ENCODE measurements at regions not wholly inside any gene's neighbourhood (a gene's known extent, or its start where the extent isn't known, plus 50 kb on each side); places are given as distances from the start of the nearest gene placed in this dataset.

DNA sequence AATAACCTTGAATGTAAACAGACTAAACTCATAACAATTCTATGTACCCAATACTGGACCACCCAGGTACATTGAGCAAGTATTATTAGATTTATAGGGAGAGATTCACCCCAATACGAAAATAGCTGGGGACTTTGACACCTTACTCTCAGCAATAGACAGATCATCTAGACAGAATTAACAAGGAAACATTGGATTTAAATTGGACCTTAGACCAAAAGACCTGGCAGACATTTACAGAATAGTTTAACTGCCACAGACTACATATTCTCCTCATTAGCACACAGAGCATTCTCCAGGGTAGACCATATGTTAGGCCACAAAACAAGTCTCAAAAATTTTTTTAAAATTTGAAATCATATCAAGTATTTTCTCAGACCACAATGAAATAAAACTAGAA lies 397.4 kb downstream of the PIK3R1 start:
- no peak for DNase-seq

DNA sequence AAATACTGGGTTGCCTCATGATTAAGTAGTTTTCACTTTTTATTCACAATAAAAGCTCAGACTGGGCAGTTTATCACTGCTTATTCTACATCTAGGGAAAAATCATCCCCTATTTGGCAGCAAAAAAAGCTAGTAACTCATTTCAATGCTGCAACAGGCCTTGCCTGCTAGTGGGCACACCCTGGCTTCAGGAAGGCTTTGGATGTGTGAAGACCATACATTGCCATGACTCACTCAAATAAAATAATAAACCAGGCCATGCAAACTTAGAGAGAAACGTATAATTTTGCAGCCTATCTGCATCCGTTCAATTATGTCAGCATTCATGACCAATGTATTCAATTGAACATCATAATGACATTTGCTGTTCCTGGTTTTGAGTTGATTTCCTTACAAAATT lies 402.9 kb downstream of the PIK3R1 start:
- no peak for DNase-seq

DNA sequence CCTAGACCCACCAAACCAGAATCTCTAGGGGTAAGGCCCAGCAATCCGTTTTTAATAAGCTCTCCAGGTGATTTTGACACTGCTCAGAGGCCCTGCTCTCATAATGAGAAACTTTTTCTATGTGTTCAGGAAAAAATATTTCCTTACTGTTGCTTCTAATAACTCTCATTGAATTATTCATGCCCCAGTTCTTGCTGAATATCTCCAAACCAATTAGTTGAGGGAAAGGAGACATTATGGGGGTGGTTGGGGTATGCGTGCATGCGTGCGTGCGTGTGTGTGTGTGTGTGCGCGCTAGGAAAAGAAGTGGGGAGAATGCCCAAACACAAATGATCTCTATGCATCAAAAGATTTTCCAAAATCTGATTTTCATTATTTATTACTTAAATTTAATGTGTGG lies 411.4 kb downstream of the PIK3R1 start:
- no peak for DNase-seq

DNA sequence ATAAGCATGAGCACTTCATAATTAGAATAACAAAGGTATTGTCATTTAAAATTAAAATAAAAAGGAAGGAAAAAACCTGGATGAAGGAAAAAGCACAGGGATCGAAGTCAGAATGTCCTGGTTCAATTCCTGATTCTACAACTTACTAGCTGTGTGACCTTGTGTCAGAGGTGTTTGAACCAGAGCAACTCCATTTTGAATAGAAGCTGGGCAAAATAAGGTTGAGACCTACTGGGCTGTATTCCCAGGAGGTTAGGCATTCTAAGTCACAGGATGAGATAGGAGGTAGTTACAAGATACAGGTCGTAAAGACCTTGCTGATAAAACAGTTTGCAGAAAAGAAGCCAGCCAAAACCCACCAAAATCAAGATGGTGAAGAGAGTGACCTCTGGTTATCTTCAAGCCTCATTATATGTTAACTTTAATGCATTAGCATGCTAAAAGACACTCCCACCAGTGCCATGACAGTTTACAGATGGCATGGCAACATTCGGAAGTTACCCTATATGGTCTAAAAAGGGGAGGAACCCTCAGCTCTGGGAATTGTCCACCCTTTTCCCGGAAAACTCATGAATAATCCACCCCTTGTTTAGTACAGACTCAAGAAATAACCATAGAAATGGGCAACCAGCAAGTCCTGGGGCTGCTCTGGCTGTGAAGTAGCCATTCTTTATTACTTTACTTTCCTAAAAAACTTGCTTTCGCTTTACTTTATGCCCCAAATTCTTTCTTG lies 412.7 kb downstream of the PIK3R1 start:
- DNase-seq = no peak

DNA sequence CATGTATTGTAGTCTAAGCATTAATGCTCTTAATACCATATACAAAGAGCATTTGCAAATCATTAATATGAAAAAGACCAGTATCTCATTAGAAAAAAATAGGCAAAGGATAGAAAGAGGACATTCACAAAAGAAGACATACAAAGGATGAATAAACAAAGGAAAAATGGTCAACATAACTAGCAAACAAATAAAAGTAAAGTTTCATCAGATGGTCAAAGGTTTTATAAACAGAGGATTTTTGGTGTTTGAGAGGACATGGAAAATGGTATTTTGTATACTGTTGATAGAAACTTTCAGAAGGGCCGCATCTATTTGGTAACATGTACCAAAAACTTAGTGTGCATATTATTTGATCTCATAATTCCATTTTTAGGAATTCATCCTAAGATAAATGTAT lies 414.8 kb downstream of the PIK3R1 start:
- DNase-seq = no peak

DNA sequence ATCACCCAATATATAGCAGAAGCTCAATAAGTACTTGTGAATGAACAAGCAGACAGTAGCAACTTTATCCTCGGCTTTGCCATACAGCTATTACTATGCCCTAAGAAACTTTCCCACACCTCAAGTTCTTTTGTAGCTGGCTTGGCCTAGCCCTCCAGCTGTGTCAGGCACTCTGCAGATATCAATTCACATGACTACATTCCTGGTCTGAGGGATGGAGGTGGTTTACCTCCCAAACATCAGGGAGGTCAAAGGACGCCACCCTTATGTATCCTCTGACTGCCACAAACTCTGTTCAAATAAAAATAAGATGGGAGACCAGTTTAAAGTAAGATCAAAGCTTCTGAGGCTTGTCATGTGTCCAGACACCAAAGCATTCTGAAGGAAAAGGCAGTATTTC lies 416.3 kb downstream of the PIK3R1 start:
- DNase-seq = no peak

DNA sequence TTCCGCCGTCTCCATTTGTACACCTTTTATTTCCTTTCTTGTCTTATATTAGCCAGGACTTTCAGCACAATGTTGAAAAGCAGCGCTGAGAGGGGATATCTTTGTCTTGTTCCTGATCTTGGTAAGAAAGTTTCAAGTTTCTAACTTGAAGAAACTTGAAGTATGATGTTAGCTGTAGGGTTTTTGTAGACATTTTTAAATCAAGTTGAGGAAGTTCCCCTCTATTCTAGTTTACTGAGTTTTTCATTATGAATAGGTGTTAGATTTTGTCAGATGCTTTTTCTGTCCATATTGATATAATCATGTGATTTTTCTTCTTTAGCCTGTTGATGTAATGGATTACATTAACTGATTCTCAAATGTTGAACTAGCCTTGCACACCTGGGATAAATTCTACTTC lies 425.7 kb downstream of the PIK3R1 start:
- DNase-seq = no peak

DNA sequence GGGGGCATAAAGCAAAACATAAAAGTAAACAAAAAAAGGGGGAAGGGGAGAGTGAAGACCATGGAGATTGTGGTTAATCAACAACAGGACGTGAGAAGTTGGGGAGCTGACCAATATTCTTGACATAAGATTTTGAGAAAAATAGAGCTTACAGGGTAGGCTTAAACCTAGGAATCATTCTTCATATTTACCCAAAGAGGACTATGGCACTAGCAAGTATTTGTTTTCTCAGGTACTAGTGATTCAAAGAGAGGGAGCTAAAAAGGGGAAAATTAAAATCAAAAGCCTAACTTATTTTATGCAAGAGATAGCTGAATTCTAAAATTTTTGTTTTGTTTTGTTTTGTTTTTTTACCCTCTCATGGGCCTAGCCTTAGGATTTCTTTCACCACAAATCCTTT lies 427.5 kb downstream of the PIK3R1 start:
- no peak for DNase-seq

DNA sequence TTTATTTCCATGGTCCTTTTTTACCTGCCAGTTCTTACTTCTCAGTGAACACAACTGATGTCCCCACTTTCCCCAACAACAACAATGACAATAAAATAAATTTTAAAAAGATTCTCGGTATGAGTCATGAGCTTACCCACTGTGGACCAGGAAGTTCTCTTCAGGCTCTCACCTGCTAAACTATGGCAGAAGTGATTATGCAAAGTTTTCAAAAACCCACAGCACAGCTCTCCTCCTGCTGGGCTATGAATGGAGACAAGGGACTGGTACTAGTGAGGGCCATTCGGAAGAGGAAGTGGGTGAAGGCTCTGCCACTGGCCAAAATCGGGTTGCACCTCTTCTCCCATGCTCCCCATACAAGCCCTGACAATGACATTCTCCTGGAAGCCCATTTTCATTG lies 429.4 kb downstream of the PIK3R1 start:
- no peak for DNase-seq

DNA sequence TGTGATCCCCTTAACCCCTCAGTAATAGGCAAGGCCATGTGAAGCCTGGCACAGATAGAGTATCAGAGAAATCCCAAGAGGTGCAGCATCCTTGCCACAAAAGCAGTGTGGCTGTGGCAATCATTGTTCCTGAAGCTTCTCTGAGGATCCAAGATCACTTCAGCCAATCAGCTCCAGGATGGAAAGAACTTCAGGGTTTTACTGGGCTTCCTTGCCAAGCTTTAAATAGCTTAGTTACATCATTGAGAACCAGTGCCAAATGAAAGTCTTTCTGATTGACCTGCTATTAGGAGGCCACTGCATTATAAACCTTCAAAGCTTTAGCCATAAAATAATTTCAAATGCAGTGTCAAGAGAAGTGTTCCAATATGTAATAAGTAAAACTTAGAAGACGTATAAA lies 430.6 kb downstream of the PIK3R1 start:
- DNase-seq = no peak

DNA sequence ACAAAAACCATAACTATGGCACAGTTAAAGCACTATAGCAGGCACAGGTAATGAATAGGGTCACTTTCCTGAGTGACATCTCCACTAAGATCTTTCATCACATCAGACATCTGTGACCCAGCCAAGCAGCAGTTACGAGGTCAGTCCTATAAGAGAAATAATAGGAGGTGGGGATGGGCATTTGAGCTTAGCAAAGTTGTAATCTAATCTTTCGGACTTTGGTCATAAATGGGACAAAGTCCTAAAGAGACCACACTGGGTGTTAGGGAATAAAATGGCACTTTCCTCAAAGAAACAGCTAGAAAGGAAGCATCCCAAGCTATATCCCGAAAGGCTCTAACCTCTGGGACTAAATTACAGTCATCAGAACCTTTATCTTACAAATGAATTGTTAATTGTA lies 432.2 kb downstream of the PIK3R1 start:
- no peak for DNase-seq

DNA sequence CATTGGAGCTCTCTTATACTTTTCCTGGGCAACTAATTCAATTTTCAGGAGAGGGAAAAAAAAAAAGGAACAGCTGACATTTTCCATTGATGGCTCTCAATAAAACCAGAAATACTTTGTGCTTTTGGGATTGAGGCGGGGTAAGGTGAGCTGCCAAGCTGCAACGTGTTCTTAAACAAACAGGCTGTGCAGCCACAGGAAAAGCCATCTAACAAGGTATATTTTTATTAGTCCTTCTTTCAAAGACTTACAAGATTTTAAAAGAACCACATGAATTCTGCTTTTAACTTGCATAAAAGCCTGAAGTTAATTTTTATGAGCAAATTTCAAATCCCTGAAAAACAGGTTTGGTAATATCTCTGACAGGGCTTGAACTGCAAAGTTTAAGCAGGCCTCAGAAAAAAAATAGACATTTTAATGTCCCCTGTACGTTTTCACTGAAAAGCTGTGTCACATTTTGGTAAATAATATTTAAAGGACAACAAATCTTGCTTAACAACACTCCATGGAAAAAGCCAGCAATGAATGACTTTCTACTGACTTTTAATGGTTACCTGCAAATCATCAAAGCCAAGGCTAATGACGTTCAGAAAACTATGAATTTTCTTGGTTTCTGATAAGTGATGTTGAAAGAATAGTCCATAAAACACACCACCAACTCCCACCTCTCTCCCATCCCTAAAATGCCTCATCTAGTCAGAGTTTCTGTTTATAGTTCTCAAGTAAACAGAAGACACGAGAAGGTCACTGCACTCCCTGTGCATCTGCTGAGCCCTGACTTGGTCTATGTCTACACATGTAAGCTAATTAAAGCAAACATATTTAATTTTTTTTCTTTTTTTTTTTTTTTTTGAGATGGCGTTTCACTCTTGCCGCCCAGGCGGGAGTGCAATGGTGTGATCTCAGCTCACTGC lies 433.6 kb downstream of the PIK3R1 start:
- no peak for DNase-seq

DNA sequence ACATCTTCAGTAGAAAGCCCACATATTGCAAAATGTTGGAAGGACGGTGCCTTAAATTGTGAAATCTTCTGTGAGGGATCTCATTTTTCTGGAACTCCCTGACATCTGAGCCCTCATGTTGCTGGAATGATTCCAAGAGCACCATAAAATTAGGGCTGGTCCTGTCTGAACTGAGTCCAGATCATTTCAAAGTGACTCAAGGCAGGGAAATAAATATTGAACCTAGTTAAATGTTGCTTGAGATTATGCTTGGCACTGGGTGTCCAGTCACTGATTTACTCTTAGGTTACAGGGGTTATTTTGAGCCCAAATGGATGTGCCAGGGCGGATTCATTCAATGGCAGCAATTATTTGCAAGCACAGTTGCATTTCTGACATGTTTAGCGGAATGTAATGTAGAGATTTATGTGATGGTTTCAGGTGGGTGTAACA lies 437.0 kb downstream of the PIK3R1 start:
- no peak for DNase-seq

DNA sequence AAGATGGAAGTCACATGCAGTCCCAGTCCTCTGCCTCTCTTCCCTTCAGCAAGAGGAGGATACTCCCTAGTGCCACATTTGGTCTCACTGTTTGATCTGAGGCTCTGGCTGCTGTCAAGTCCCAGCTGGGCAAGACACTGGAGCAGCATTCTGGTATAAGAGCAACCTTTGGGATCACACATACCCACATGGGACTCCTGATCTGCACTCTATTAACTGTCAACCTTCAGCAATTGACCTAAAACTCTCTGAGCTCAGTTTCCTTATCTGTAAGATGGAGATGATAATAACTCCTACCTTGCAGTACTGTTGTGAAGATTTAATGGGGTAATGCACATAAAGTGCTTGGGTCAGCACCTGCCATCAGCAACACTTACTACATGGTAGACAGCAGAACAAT lies 437.9 kb downstream of the PIK3R1 start:
- DNase-seq = no peak

DNA sequence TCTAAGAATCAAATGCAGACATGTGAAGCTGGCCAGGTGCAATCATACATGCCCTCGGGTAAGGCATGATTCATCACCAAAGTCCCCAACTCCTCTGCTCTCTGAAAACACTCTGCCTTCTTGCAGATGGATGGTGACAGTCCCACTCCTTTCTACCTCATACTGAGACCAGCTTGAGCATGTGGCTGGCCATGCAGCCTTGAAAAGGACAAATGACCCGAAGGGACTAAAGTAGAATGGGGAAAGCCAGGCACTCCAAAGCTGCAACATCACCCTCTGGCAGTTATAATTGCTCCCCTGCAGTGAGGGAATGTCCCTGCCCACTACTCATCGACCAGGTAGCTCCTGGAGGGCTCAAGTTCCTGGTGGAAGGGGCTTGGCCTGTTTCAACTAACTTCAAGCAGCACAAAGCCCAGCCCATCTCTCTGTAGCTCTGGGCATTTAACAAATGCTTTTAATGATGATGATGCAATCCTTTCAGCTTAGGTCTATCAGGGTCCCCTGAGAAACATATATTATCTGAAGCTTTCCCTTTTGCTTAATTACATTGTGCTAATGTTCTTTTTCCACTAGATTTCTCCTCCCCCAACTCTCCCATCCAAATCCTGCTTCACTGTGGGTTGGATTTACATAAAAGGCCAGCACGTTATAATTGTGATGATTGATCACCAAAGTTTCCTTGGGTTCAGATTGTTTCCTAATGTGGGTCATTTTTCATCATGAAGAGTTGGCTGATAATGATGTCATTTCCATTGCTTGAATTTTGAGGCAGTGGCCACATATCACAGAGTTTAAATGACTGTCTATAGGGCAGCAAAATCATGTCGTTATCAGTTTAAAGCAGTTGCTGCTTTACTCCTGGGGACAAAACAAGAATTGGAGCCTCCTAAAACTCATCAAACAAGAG lies 436.5 kb upstream of the SLC30A5 start:
- DNase-seq = no peak

DNA sequence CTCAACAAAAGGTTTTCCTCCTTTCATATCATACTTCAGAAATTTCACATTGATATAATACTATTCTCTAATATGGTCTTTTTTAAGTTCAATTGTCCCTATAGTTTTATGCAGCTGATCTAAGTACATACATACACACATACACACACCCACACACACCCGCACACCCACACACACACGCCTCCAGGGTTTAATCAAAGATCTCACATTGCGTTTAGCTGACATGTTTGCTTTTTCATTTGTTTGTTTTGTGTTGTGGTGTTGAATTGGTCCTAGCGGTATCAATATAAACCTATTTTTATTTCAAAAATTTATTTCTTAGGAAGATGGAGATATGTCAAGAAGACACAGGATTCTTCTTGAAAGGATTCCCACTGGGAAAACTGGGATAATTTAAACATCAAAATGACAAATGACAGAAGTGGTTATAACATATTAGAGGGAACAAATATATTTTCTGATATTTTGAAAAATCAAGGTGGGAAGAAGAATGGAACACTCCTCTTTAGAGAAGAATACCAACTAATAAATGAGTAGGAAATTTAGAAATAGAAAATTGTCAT lies 434.9 kb upstream of the SLC30A5 start:
- no peak for DNase-seq

DNA sequence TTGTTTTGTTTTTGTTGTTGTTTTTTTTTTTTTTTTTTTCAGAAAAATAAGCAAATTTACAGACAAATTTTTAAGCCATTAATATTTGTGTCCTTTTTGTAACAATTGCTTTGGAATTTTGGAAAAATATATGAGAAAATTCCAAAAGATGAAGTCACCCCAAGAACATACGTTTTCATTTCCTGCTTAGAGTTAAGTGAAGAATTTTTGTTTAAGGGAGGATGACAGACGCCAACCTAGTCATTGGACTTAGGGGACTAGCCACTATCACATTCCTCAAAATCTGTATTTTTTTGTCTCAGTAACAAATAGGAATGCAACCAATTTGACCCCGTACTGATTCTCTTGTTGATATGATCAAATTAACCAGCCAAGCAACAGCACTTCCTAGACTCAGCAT lies 433.9 kb upstream of the SLC30A5 start:
- no peak for DNase-seq

DNA sequence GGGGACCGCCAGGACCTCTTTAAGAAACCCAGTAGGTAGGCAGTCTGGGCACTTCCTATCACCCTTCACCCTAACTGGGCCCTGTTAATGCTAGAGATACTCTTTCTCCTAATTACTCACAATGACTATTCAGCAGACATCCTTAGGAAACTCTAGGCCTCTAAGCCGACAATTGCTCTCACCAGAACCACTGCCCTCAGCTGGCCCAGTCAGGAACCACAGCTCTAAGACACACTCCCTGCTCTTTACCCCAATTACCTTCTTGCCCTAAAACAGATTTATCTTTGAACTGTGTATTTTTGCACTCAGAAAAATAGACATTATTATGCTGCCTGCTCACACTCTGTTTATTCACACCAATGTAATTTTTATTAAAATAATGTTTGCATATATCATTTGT lies 432.6 kb upstream of the SLC30A5 start:
- DNase-seq = no peak

DNA sequence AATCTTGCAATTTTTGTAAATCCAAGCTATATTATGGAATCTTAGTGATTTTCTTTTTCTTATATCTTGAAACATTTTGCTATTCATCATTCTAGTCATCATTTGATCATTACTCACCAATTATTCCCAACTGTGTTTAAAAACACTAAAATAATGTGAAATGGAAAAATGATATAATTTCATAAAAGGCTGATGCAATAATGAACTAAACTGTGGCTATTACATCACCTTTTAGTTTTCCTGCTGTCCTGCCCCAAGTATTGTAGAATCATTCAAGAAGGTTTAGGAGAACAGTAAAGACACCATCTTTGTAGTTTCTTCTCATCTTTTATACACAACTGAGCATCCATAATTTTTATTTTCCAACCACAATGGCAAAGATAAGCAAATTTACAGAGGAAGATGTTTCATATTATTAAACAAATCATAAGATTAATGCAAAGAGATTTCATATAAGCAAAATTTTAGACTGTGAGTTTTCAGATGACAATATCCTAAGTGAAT lies 431.0 kb upstream of the SLC30A5 start:
- DNase-seq = no peak

DNA sequence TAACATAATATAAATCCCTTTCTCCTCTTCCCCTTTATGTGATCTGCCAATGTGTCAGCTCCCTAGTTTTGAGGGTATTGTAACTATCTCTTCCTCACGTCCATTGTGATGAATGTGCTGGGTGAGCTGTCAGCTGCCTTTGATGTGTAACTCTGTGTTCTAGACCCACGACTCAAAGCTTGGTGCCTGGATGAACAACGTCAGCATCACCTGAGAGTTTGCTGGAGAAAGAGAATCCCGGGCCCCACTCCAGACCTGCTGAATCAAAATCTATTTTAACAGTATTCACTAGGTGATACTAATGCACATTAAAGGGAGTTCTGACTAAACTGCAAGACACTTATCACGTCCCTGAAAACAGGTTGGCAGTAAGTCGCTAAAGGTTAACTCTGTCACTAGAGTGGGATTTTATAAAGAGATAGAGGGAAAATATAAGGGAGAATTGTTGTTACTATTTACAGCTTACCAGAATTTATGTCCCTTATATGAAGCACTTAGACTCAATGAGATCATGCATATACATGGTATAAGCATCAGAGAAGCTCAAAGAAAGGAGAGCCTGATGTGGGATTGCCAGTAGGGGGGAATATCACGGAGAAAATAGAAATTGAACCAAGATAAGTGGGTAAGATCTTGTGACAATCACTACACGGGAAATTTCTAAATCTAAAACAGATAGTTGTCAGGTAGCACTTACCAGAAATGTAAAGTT lies 423.8 kb upstream of the SLC30A5 start:
- DNase-seq = no peak

DNA sequence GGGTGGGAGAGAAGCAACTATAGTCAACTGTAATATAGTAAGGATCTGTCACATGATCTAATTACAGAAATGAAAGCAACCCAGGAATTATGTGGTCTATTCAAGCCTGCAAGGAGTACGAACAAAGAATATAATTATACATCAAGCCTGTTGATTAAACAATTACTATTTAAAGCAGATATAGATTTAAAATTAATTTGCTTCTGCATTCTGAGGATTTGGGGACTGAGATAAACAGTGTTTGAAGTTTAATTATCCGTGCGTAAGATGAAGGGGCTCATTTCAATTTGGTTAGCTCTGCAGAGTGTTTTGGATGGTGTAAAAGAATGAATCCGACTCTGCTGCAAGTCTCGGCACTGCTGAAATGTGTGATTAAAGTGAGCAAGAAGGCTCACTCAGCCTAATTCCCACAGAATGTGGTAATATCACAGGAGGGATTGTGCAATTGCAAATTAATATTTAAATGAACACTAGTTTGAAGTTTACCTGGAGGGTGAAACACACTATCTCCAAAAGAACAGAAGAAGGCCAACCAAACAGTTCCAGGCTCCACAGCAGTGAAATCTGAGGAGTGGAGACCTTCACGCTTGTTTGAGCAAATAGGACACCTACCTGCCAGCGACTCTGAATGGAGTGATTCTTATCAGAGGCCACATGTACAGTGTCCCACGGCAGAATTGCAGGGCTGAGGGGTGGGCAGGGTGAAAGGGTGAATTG lies 420.6 kb upstream of the SLC30A5 start:
- DNase-seq = no peak
